ENCODE measurements at regions not wholly inside any gene's neighbourhood (a gene's known extent, or its start where the extent isn't known, plus 50 kb on each side); places are given as distances from the start of the nearest gene placed in this dataset.
A peak's percentile ranks its signal among the peaks of the same experiment; 100 is the strongest.
"Not testable (repeated sequence)": the region's sequence is repeated elsewhere in the genome, so short reads cannot be mapped to it uniquely, and the experiment has no call there.

- no peaks in the 10 kb centered on the region for H3K9me3 ChIP-seq (ENCODE audit: low read depth, low read length)
- H3K27ac ChIP-seq = no peak overlapping the region
- no peak for DNase-seq (ENCODE audit: low read depth, low spot score)
- TF ChIP-seq FOXP2 (optimal IDR thresholded peaks at IDR 0.05; ENCODE audit: control extremely low read depth, extremely low read length, insufficient read depth) = no peak
- no peak for TF ChIP-seq EZH2 (IDR thresholded peaks at IDR 0.05)
- no peaks in the 10 kb centered on the region for H3K36me3 ChIP-seq (ENCODE audit: insufficient read depth, low read length)
- H3K9ac ChIP-seq (ENCODE audit: insufficient read length) = no peak overlapping the region
- no peak overlapping the region for H3K4me3 ChIP-seq
Measured at GRCh38 chr6:84870672-84871071, 106.3 kb upstream of the TBX18 start.

GRCh38 chr6:84868149-84868548 lies 103.8 kb upstream of the TBX18 start:
- Histone ChIP-seq H3K9me3 (ENCODE audit: low read depth, low read length) (no peaks in the 10 kb centered on the region), H3K9ac (ENCODE audit: insufficient read length) (no peak overlapping the region), H3K27ac (no peak overlapping the region), H3K4me3 (no peak overlapping the region), H3K36me3 (ENCODE audit: insufficient read depth, low read length) (no peaks in the 10 kb centered on the region)
- DNase-seq (ENCODE audit: low read depth, low spot score) = no peak
- TF ChIP-seq EZH2 (IDR thresholded peaks at IDR 0.05) (no peak), FOXP2 (optimal IDR thresholded peaks at IDR 0.05; ENCODE audit: control extremely low read depth, extremely low read length, insufficient read depth) (no peak), POLR2AphosphoS5 (IDR thresholded peaks at IDR 0.05; ENCODE audit: borderline replicate concordance, low read depth, low read length) (no peak)

- H3K4me3 ChIP-seq = no peak overlapping the region
- peak overlapping the region; percentile 55 for H3K27ac ChIP-seq
- no peaks in the 10 kb centered on the region for H3K9me3 ChIP-seq (ENCODE audit: low read depth, low read length)
- H3K9ac ChIP-seq (ENCODE audit: insufficient read length) = no peak overlapping the region
- TF ChIP-seq FOXP2 (optimal IDR thresholded peaks at IDR 0.05; ENCODE audit: control extremely low read depth, extremely low read length, insufficient read depth) (no peak), POLR2AphosphoS5 (IDR thresholded peaks at IDR 0.05; ENCODE audit: borderline replicate concordance, low read depth, low read length) (no peak), EZH2 (IDR thresholded peaks at IDR 0.05) (no peak)
- no peak for DNase-seq (ENCODE audit: low read depth, low spot score)
- no peaks in the 10 kb centered on the region for H3K36me3 ChIP-seq (ENCODE audit: insufficient read depth, low read length)
Measured at GRCh38 chr6:84867521-84867920, 103.1 kb upstream of the TBX18 start.

GRCh38 chr6:84866715-84867114 lies 102.3 kb upstream of the TBX18 start:
- TF ChIP-seq POLR2AphosphoS5 (IDR thresholded peaks at IDR 0.05; ENCODE audit: borderline replicate concordance, low read depth, low read length) = no peak
- TF ChIP-seq EZH2 (IDR thresholded peaks at IDR 0.05) = no peak
- TF ChIP-seq FOXP2 (optimal IDR thresholded peaks at IDR 0.05; ENCODE audit: control extremely low read depth, extremely low read length, insufficient read depth) = no peak
- Histone ChIP-seq H3K36me3 (ENCODE audit: insufficient read depth, low read length) (no peaks in the 10 kb centered on the region), H3K27ac (peak overlapping the region; percentile 55), H3K9me3 (ENCODE audit: low read depth, low read length) (no peaks in the 10 kb centered on the region), H3K9ac (ENCODE audit: insufficient read length) (peak overlapping the region; percentile 52), H3K4me3 (peak overlapping the region; percentile 56; the same call in 1 of the 2 replicates)
- peak; percentile 16 for DNase-seq (ENCODE audit: low read depth, low spot score)

GRCh38 chr6:84865372-84865771 lies 101.0 kb upstream of the TBX18 start:
- not testable (repeated sequence) for H3K36me3 ChIP-seq (ENCODE audit: insufficient read depth, low read length); DNase-seq (ENCODE audit: low read depth, low spot score); H3K9me3 ChIP-seq (ENCODE audit: low read depth, low read length); H3K4me3 ChIP-seq; H3K9ac ChIP-seq (ENCODE audit: insufficient read length); H3K27ac ChIP-seq

- no peaks in the 10 kb centered on the region for H3K9me3 ChIP-seq (ENCODE audit: low read depth, low read length)
- no peak overlapping the region for H3K9ac ChIP-seq (ENCODE audit: insufficient read length)
- no peak for DNase-seq (ENCODE audit: low read depth, low spot score)
- no peaks in the 10 kb centered on the region for H3K36me3 ChIP-seq (ENCODE audit: insufficient read depth, low read length)
- TF ChIP-seq FOXP2 (optimal IDR thresholded peaks at IDR 0.05; ENCODE audit: control extremely low read depth, extremely low read length, insufficient read depth) (no peak), POLR2AphosphoS5 (IDR thresholded peaks at IDR 0.05; ENCODE audit: borderline replicate concordance, low read depth, low read length) (no peak), EZH2 (IDR thresholded peaks at IDR 0.05) (no peak)
- H3K27ac ChIP-seq = no peak overlapping the region
- no peak overlapping the region for H3K4me3 ChIP-seq
Measured at GRCh38 chr6:84862843-84863242, 98.4 kb upstream of the TBX18 start.

GRCh38 chr6:84860920-84861319 lies 96.5 kb upstream of the TBX18 start:
- TF ChIP-seq FOXP2 (optimal IDR thresholded peaks at IDR 0.05; ENCODE audit: control extremely low read depth, extremely low read length, insufficient read depth) = no peak
- H3K36me3 ChIP-seq (ENCODE audit: insufficient read depth, low read length) = no peaks in the 10 kb centered on the region

GRCh38 chr6:84860509-84860908 lies 96.1 kb upstream of the TBX18 start:
- no peaks in the 10 kb centered on the region for H3K9me3 ChIP-seq (ENCODE audit: low read depth, low read length)
- H3K27ac ChIP-seq = no peak overlapping the region
- no peak for DNase-seq (ENCODE audit: low read depth, low spot score)
- no peak overlapping the region for H3K9ac ChIP-seq (ENCODE audit: insufficient read length)
- H3K4me3 ChIP-seq = no peak overlapping the region
- no peaks in the 10 kb centered on the region for H3K36me3 ChIP-seq (ENCODE audit: insufficient read depth, low read length)
- TF ChIP-seq FOXP2 (optimal IDR thresholded peaks at IDR 0.05; ENCODE audit: control extremely low read depth, extremely low read length, insufficient read depth) (no peak), POLR2AphosphoS5 (IDR thresholded peaks at IDR 0.05; ENCODE audit: borderline replicate concordance, low read depth, low read length) (no peak), EZH2 (IDR thresholded peaks at IDR 0.05) (no peak)

More at GRCh38 chr6:84860920-84861319, 96.5 kb upstream of the TBX18 start:
- DNase-seq (ENCODE audit: low read depth, low spot score) = no peak
- Histone ChIP-seq H3K27ac (no peak overlapping the region), H3K9ac (ENCODE audit: insufficient read length) (no peak overlapping the region), H3K4me3 (no peak overlapping the region), H3K9me3 (ENCODE audit: low read depth, low read length) (no peaks in the 10 kb centered on the region)

- TF ChIP-seq FOXP2 (optimal IDR thresholded peaks at IDR 0.05; ENCODE audit: control extremely low read depth, extremely low read length, insufficient read depth) (no peak), POLR2AphosphoS5 (IDR thresholded peaks at IDR 0.05; ENCODE audit: borderline replicate concordance, low read depth, low read length) (no peak), EZH2 (IDR thresholded peaks at IDR 0.05) (no peak)
- no peak overlapping the region for H3K4me3 ChIP-seq
- H3K9me3 ChIP-seq (ENCODE audit: low read depth, low read length) = no peaks in the 10 kb centered on the region
- no peak overlapping the region for H3K9ac ChIP-seq (ENCODE audit: insufficient read length)
- no peak overlapping the region for H3K27ac ChIP-seq
- no peaks in the 10 kb centered on the region for H3K36me3 ChIP-seq (ENCODE audit: insufficient read depth, low read length)
- no peak for DNase-seq (ENCODE audit: low read depth, low spot score)
Measured at GRCh38 chr6:84854811-84855400, 90.5 kb upstream of the TBX18 start.
